ENCODE measurements at regions not wholly inside any gene's neighbourhood (a gene's known extent, or its start where the extent isn't known, plus 50 kb on each side); places are given as distances from the start of the nearest gene placed in this dataset.
"Not testable (repeated sequence)": the region's sequence is repeated elsewhere in the genome, so short reads cannot be mapped to it uniquely, and the experiment has no call there.

GRCh38 chrX:31014474-31014873 lies 57.4 kb downstream of the FTHL17 start:
- DNase-seq; H3K36me3 Mint-ChIP-seq (ENCODE audit: low read depth): not testable (repeated sequence)

GRCh38 chrX:31012509-31013025 lies 59.3 kb downstream of the FTHL17 start:
- DNase-seq: no peak
- Mint-ChIP-seq H3K27me3 (ENCODE audit: insufficient read depth) (no peaks in the 10 kb centered on the region; the same call in none of the 2 replicates), H3K36me3 (ENCODE audit: low read depth) (no peaks in the 10 kb centered on the region), H3K4me1 (ENCODE audit: low read depth) (no peaks in the 10 kb centered on the region), H3K4me3 (no peak overlapping the region), H3K9me3 (no peaks in the 10 kb centered on the region), H3K27ac (no peak overlapping the region)
- TF ChIP-seq CTCF (IDR thresholded peaks at IDR 0.05): no peak

More at GRCh38 chrX:31014474-31014873, 57.4 kb downstream of the FTHL17 start:
- H3K27me3 Mint-ChIP-seq (ENCODE audit: insufficient read depth); H3K9me3 Mint-ChIP-seq; H3K4me3 Mint-ChIP-seq; H3K27ac Mint-ChIP-seq; H3K4me1 Mint-ChIP-seq (ENCODE audit: low read depth): not testable (repeated sequence)

- DNase-seq: no peak
- Mint-ChIP-seq H3K27ac (no peak overlapping the region), H3K36me3 (ENCODE audit: low read depth) (no peaks in the 10 kb centered on the region), H3K9me3 (no peaks in the 10 kb centered on the region), H3K4me3 (no peak overlapping the region), H3K4me1 (ENCODE audit: low read depth) (no peaks in the 10 kb centered on the region), H3K27me3 (ENCODE audit: insufficient read depth) (peaks cover 3% of the 10 kb centered on the region)
- TF ChIP-seq CTCF (IDR thresholded peaks at IDR 0.05): no peak
Observed at GRCh38 chrX:31007321-31007720, 64.5 kb downstream of the FTHL17 start.

DNA sequence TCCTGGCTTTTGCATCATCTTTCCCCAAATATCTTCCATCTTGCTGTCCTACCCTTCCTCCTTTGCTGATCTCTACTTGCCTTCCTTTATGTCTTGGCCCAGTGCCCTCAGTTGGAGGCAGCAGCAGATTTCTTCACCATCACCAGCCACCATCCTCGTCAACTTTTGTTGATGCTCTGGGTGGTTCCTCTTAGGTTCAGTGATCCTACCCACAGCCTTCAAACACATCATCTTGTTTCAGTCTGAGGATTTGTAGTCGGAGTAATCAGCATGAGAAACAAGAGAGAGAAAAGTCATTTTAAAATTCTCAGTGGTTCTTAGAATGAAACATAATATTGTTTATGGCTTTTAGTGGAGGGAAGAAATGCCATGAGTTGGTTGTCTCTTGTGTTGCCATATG lies 65.8 kb downstream of the FTHL17 start:
- Mint-ChIP-seq H3K27me3 (ENCODE audit: insufficient read depth) (peaks cover 3% of the 10 kb centered on the region), H3K4me3 (no peak overlapping the region), H3K4me1 (ENCODE audit: low read depth) (no peaks in the 10 kb centered on the region), H3K9me3 (no peaks in the 10 kb centered on the region), H3K36me3 (ENCODE audit: low read depth) (no peaks in the 10 kb centered on the region), H3K27ac (no peak overlapping the region)
- DNase-seq: no peak
- TF ChIP-seq CTCF (IDR thresholded peaks at IDR 0.05): no peak

GRCh38 chrX:30997411-30997810 lies 74.4 kb downstream of the FTHL17 start:
- H3K9me3 Mint-ChIP-seq: no peaks in the 10 kb centered on the region
- no peaks in the 10 kb centered on the region for H3K36me3 Mint-ChIP-seq (ENCODE audit: low read depth)
- no peak overlapping the region for H3K4me3 Mint-ChIP-seq
- no peaks in the 10 kb centered on the region for H3K4me1 Mint-ChIP-seq (ENCODE audit: low read depth)
- TF ChIP-seq CTCF (IDR thresholded peaks at IDR 0.05): no peak
- H3K27me3 Mint-ChIP-seq (ENCODE audit: insufficient read depth): no peaks in the 10 kb centered on the region
- no peak overlapping the region for H3K27ac Mint-ChIP-seq
- DNase-seq: no peak

DNA sequence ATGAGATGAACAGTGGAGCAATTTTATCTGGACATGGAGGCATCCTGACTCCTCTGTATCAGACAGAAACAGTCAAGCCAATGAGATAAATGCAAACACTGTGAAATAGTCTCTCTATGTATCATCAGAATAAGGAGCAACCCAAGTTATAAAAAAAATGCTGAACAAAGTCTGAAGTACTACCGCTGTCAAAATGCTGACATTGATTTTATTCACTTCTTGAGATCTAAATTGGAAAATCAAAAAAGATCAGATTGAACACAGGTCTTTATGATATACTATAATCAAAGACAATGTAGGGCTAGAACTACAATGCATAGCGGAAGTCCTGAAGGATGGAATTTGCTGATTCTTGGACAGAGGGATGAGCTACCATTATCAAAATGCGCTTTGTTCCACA lies 76.1 kb downstream of the FTHL17 start:
- no peaks in the 10 kb centered on the region for H3K36me3 Mint-ChIP-seq (ENCODE audit: low read depth)
- H3K4me3 Mint-ChIP-seq: no peak overlapping the region
- no peak for TF ChIP-seq CTCF (IDR thresholded peaks at IDR 0.05)
- H3K27me3 Mint-ChIP-seq (ENCODE audit: insufficient read depth): 0 out of 2 replicates have a peak, but pooled peaks cover 3% of the 10 kb centered on the region
- DNase-seq: no peak
- H3K27ac Mint-ChIP-seq: no peak overlapping the region
- no peaks in the 10 kb centered on the region for H3K4me1 Mint-ChIP-seq (ENCODE audit: low read depth)
- no peaks in the 10 kb centered on the region for H3K9me3 Mint-ChIP-seq

All from HFFc6 (cell line).